Skin of body (tissue), 1 donor: ENCODE measurements at regions not wholly inside any gene's neighbourhood (a gene's known extent, or its start where the extent isn't known, plus 50 kb on each side); places are given as distances from the start of the nearest gene placed in this dataset.
"Not testable (repeated sequence)": the region's sequence is repeated elsewhere in the genome, so short reads cannot be mapped to it uniquely, and the experiment has no call there.

Experiments
- DNase-seq: peaks from one replicate; lab custom pipeline; 2025; lab: John Stamatoyannopoulos, UW

DNA sequence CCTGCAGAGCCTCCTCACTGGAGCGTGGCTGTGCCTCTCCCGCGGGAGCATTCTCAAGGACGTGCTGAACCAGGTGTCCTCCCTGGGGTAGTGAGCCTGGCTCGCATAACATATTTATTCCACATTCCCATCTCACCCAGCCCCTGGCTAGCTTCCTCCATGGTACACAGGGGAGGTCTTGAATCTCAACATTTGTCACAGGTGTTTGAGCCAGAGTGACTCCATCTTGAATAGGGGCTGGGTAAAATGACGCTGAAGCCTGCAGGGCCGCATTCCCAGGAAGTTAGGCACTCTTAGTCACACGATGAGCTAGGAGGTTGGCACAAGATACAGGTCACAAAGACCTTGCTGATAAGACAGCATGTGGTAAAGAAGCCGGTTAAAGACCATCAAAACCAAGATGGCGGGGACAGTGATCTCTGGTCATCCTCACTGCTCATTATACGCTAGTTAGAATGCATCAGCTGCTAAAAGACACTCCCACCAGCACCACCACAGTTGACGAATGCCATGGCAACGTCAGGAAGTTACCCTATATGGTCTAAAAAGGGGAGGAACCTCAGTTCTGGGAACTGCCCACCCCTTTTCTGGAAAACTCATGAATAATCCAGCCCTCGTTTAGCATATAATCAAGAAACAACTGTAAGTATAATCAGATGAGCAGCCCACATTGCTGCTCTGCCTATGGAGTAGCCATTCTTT is 273.8 kb upstream of the IRX4 start:
- no peak for DNase-seq

- no peak for DNase-seq
These were observed 272.8 kb upstream of the IRX4 start for GRCh38 chr5:2155556-2155955.

- no peak for DNase-seq
These were observed 271.1 kb upstream of the IRX4 start for GRCh38 chr5:2153802-2154201.

DNA sequence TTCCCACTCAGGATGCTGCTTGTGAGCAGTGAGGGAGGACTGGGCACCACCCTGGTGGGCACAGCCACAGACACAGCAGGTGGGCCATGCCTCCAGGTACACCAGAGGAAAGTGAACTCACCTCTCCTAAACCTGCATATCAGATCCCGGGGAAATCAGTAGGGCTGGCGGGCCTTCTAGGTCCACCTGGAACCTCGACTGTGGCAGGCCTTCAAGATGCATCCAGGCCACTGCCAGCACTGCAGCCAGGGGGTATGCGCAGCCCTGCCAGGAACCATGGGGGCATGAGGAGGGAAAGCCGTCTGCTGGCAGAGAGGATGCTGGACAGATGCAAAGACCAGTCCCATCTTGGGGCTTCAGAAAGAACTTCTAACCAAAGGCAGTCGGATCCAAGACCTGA is 270.6 kb upstream of the IRX4 start:
- DNase-seq = no peak

GRCh38 chr5:2151301-2151888 is 268.7 kb upstream of the IRX4 start:
- DNase-seq = not testable (repeated sequence)

DNA sequence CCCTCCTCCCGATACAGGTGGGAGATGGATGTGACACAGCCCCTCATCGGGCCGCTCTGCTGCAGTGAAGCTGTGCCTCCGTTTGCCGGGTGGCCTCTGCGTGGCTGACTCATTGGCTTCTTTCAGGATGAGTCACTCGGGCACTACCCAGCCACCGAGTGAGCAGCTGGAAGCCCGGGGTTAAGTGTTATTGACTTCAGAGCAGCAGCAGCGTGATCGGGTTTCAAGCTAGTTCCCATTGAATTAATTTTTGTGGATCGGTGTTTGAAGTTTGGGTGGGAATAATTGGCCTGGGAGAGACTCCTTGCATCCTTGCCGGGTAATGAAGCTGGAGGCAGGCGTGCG is 266.4 kb upstream of the IRX4 start:
- no peak for DNase-seq

- no peak for DNase-seq
These were observed 265.8 kb upstream of the IRX4 start for GRCh38 chr5:2148312-2149194.

DNA sequence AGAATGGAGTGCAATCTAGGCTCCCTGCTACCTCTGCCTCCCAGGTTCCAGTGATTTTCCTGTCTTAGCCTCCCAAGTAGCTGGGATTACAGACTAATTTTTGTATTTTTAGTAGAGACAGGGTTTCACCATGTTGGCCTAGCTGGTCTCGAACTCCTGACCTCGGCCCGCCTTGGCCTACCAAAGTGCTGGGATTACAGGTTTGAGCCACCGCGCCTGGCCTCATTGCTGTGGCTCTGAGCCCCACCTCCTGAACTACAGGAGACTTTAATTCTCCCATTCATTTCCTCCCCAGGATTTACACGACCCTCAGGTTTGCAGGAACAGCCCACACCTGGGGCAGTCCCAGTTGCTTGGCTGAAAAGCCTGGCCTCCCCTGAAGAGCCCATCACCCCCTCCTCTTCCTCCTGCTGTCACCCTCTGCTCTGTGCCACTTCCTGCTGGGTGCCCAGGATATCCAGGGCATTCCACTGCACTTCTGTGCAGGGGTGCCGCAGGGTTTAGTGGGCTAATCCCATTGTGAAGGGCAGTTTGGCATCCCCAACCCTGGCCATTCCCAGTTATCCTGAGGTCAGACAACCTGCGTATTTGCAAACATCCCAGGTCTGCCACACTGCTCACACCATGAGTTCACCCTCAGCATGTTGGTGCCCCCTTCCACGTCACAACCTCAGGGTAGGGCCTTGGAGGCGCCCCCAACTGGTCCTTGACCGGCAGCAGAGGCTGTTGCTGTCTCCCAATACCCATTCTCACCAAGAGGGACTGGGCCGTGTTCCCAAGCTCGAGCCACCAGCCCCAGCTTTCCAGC is 265.0 kb upstream of the IRX4 start:
- no peak for DNase-seq

DNA sequence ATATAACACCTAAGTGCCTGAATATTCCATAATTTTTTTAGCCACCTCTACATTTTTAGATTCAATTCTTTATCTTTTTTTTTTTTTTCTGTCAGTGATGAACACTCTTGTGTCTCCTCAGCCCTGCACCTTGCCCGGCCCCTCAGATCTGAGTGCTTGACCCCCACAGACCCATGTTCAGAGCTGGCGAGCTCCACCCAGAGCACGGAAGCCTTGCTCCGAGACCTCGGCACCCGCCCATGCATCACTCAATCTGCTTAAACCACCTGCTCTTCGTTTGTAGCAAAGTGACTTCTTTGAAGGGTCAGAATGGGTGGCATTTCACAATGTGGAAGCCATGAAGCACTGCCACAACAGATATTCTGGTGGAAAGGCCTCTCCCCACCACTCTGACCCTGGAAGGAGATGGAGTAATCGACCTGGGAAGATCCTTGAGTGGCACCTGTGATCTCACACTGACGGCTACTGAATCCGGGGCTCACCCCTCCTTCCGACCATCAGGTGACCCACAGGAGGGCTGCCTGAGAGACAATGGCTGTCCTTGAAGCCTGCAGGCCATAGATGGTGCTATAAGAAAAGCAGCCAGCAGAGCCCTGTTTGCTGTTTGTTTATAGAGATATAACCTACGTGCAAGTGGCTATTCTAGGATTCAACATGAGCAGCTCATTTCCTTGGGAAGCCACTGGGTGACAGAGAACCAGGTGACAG is 261.1 kb upstream of the IRX4 start:
- DNase-seq = no peak

- no peak for DNase-seq
These were observed 260.4 kb upstream of the IRX4 start for GRCh38 chr5:2143088-2143487.

DNA sequence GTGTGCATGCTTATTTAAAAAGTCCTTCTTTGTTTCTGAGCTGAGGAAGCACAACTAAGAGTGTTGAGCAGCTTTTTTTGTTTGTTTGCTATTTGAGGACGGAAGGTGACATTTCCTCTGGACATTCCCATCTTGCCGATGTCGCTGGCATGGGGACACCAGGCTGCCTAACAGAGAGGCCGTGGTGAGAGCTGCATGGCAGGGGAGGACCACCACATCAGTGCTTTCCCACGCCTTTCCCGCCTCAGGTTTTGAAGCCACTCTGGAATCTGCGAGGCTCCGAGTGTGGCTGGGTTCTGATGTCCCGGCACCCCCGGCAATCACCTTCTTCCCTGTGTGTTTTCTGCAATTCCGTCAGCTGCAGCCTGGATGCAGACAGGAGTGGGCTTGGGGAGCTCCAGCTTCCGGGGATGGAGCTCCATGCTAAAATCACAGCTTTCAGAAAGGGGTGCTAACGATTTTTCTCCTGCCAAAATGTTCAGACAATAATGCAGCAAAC is 259.8 kb upstream of the IRX4 start:
- no peak for DNase-seq

DNA sequence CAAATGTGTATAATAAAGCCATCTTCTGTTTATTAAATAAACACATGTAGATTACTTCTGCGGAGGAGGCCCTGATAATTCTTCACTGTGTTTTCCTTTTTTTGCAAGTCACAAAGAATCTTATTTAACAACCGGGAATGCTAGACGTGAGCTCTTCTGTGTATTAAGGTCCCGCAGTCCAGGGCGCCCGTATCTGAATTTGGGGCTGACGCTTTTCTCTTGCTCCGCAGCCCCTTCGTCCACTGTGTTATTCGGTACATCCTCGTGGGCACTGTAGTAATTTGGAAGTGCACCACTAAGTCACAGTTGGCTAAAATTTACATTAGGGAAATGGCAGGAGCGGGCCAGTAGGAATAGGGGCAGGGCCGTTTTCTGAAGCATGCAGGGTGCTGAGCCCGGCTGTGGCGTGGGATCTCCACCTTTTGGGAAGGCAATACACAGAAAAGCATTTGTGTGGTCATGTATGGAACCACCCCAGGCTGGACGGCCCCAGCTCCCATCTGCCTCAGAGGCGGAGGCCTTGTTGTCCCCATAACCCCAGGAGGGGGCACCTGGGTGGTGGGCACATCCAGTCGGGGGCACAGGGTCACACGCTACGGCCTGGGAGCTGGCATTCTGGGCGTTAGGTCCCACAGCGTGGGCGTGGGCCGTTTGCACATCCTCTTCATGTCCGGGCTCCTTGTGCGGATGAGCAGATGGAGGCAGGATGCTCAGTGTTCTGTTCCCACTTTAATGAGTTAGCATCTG is 258.7 kb upstream of the IRX4 start:
- DNase-seq = no peak

GRCh38 chr5:2140501-2141175 is 257.9 kb upstream of the IRX4 start:
- no peak for DNase-seq

DNA sequence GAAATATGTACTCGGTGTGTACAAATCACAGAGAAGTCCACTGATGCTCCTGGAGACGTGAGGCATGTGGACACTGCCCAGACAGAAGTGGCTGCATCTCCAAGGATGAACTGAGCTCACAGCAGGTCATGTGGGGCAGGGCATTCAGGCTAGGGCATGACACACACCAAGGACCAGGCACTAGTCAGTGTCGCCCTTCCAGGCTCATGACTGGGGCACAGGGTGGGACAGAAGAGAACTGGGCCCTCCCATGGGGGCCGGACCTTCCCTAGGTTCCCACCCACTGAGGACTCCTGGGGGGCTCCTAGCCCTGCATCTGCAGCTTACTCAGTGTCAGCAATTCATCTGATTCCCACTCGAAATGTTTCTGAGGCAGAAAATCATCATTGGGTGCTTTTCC is 256.8 kb upstream of the IRX4 start:
- DNase-seq = no peak

- DNase-seq = no peak
These were observed 256.2 kb upstream of the IRX4 start for GRCh38 chr5:2138896-2139295.

GRCh38 chr5:2137444-2138050 is 254.8 kb upstream of the IRX4 start:
- DNase-seq = no peak

GRCh38 chr5:2136728-2137333 is 254.1 kb upstream of the IRX4 start:
- DNase-seq = no peak

- DNase-seq = no peak
These were observed 253.1 kb upstream of the IRX4 start for GRCh38 chr5:2135833-2136232.

GRCh38 chr5:2135354-2135753 is 252.6 kb upstream of the IRX4 start:
- DNase-seq = no peak
